B cell (primary cell): ENCODE measurements at regions not wholly inside any gene's neighbourhood (a gene's known extent, or its start where the extent isn't known, plus 50 kb on each side); places are given as distances from the start of the nearest gene placed in this dataset.
A peak's percentile ranks its signal among the peaks of the same experiment; 100 is the strongest.

Experiments
- EZH2 ChIP-seq: IDR thresholded peaks from 2 replicates; pipeline ENCODE4 v1.6.1; 2012; ENCODE audit warnings: borderline replicate concordance, low read depth, mild to moderate bottlenecking, moderate library complexity, low read length; ENCODE audit not compliant: insufficient read depth, poor library complexity, severe bottlenecking
- TF ChIP-seq, protein P1 (sequence below): fragments of 200-600 bp; IDR thresholded peaks from one replicate; pipeline ENCODE4 v1.8.0; 2022; ENCODE audit warnings: antibody characterized with exemption, mild to moderate bottlenecking

DNA sequence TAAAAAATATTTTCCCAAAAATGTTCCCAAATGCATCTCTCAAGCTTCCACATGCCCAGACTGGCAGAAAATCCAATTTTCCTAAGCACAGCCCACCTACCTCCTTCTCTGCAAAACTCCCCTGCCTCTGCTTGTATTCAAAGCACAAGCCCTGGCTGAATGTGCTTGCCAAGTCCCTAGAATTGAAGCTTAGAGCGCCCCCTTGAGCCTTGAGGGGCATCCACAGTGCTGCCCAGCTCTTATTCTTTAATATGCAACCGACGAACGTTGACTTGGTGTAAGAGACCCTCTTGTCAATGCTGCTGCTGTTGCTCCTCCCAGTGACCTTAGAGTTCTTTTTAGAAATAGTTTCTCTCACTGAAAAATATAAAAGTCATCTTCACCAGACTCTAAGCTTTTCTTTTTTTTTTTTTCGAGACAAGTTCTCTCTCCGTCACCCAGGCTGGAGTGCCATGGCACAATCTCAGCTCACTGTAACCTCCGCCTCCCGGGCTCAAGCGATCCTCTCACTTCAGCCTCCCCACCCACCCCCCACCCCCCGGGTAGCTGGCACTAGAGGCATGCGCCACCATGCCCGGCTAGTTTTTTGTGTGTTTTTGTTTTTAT lies 63.5 kb upstream of the CAPRIN1 start:
- no peak for TF ChIP-seq EZH2
- TF ChIP-seq, protein P1, sequence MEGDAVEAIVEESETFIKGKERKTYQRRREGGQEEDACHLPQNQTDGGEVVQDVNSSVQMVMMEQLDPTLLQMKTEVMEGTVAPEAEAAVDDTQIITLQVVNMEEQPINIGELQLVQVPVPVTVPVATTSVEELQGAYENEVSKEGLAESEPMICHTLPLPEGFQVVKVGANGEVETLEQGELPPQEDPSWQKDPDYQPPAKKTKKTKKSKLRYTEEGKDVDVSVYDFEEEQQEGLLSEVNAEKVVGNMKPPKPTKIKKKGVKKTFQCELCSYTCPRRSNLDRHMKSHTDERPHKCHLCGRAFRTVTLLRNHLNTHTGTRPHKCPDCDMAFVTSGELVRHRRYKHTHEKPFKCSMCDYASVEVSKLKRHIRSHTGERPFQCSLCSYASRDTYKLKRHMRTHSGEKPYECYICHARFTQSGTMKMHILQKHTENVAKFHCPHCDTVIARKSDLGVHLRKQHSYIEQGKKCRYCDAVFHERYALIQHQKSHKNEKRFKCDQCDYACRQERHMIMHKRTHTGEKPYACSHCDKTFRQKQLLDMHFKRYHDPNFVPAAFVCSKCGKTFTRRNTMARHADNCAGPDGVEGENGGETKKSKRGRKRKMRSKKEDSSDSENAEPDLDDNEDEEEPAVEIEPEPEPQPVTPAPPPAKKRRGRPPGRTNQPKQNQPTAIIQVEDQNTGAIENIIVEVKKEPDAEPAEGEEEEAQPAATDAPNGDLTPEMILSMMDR, result peak; percentile 86
